GM19240 (cell line): ENCODE measurements at regions not wholly inside any gene's neighbourhood (a gene's known extent, or its start where the extent isn't known, plus 50 kb on each side); places are given as distances from the start of the nearest gene placed in this dataset.

Experiments
- DNase-seq: peaks from one replicate; pipeline ENCODE4 v3.0.0; 2011; ENCODE audit warnings: low spot score; ENCODE audit not compliant: insufficient read length

GRCh38 chr13:111472559-111473460 lies 152.4 kb downstream of the TEX29 start:
- DNase-seq, result no peak

- peak; percentile 40 for DNase-seq
Observed at GRCh38 chr13:111474136-111475002, 153.9 kb downstream of the TEX29 start.

GRCh38 chr13:111475488-111475887 lies 155.0 kb downstream of the TEX29 start:
- no peak for DNase-seq

GRCh38 chr13:111476197-111476596 lies 155.8 kb downstream of the TEX29 start:
- DNase-seq, result no peak

GRCh38 chr13:111479412-111479811 lies 159.0 kb downstream of the TEX29 start:
- DNase-seq, result no peak

- DNase-seq, result no peak
Observed at GRCh38 chr13:111480503-111480902, 160.1 kb downstream of the TEX29 start.

GRCh38 chr13:111480976-111481375 lies 160.5 kb downstream of the TEX29 start:
- DNase-seq, result no peak

- no peak for DNase-seq
Observed at GRCh38 chr13:111482126-111482525, 161.7 kb downstream of the TEX29 start.

GRCh38 chr13:111482806-111483620 lies 162.6 kb downstream of the TEX29 start:
- no peak for DNase-seq

- DNase-seq, result no peak
Observed at GRCh38 chr13:111483621-111483987, 163.2 kb downstream of the TEX29 start.

GRCh38 chr13:111484141-111484925 lies 163.9 kb downstream of the TEX29 start:
- DNase-seq, result no peak

GRCh38 chr13:111484959-111485358 lies 164.5 kb downstream of the TEX29 start:
- DNase-seq, result no peak

GRCh38 chr13:111485491-111486250 lies 165.2 kb downstream of the TEX29 start:
- no peak for DNase-seq

- no peak for DNase-seq
Observed at GRCh38 chr13:111486331-111486730, 165.9 kb downstream of the TEX29 start.

GRCh38 chr13:111486801-111487200 lies 166.4 kb downstream of the TEX29 start:
- DNase-seq, result no peak

GRCh38 chr13:111488486-111489132 lies 168.2 kb downstream of the TEX29 start:
- no peak for DNase-seq

- DNase-seq, result no peak
Observed at GRCh38 chr13:111489301-111489700, 168.9 kb downstream of the TEX29 start.

GRCh38 chr13:111490611-111491010 lies 170.2 kb downstream of the TEX29 start:
- no peak for DNase-seq

- no peak for DNase-seq
Observed at GRCh38 chr13:111491021-111491420, 170.6 kb downstream of the TEX29 start.
